A673 (cell line): ENCODE measurements at regions not wholly inside any gene's neighbourhood (a gene's known extent, or its start where the extent isn't known, plus 50 kb on each side); places are given as distances from the start of the nearest gene placed in this dataset.

Source experiments
- CTCF ChIP-seq: fragments of 300-800, 200-600 bp; sonication (generic); conservative IDR thresholded peaks from 2 replicates; pipeline ENCODE4 v1.5.1; 2017; ENCODE audit warnings: low read depth, mild to moderate bottlenecking, antibody characterized with exemption, low read length, moderate library complexity, mixed read lengths
- EZH2 ChIP-seq: fragments of 200-600 bp; sonication (generic); IDR thresholded peaks from 2 replicates; pipeline ENCODE4 v1.6.1; 2017; ENCODE audit warnings: borderline replicate concordance, low read depth, mild to moderate bottlenecking, mixed read lengths, antibody characterized with exemption, low read length; ENCODE audit not compliant: poor library complexity, severe bottlenecking

DNA sequence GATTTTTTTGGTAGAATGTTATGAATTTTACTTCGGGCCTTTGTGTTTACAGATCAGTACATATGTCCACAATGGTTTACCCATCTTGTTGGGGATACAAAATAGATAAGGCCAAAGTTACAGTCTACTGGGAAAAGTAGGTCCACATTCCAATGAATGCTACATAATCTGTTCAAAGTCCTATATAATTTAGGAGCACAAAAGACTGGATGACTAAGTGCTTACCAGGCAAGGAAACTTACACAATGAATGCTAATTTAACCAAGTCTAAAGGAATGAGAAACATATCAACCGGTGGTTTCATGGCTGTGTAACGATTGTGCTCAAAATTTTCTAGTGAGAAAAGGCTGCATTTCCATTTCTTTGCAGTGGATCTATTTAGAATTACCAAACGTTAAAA, 97.4 kb upstream of the TRPM3 start:
- TF ChIP-seq CTCF (no peak), EZH2 (no peak)
